Keratinocyte (primary cell): ENCODE measurements at regions not wholly inside any gene's neighbourhood (a gene's known extent, or its start where the extent isn't known, plus 50 kb on each side); places are given as distances from the start of the nearest gene placed in this dataset.

Experiments used
- DNase-seq: peaks from one replicate; pipeline ENCODE4 v3.0.0-alpha.2; 2011; ENCODE audit warnings: low read depth, missing footprints, low spot score
- FAIRE-seq: peaks from 2 replicates; lab custom pipeline; 2011; peaks lifted over from hg19 to GRCh38; lab: Jason Lieb, UNC
- H2AFZ ChIP-seq: 2 replicates; pipeline ENCODE4 v1.6.0; 2012; ENCODE audit warnings: low read length, control low read depth, inconsistent platforms; ENCODE audit not compliant: control insufficient read depth
- H3K27ac ChIP-seq: 2 replicates; pipeline ENCODE4 v1.5.1; 2011; ENCODE audit warnings: low read length; ENCODE audit not compliant: control insufficient read depth, insufficient read depth
- H3K27me3 ChIP-seq: 3 replicates; pipeline ENCODE4 v1.6.0; 2011; ENCODE audit warnings: low read length; ENCODE audit not compliant: control insufficient read depth, insufficient read depth; ENCODE audit errors: extremely low read depth
- H3K36me3 ChIP-seq, 2 experiments: 2 replicates in 1 of 2; 3 replicates in 1 of 2; pipeline ENCODE4 v1.5.1; 2011; ENCODE audit warnings: low read length in 2 of 2, mild to moderate bottlenecking in 1 of 2; ENCODE audit not compliant: control insufficient read depth in 2 of 2, insufficient read depth in 2 of 2; ENCODE audit errors: extremely low read depth in 1 of 2
- H3K4me1 ChIP-seq: 3 replicates; pipeline ENCODE4 v1.5.1; 2011; ENCODE audit warnings: low read length; ENCODE audit not compliant: control insufficient read depth, insufficient read depth; ENCODE audit errors: extremely low read depth
- H3K4me2 ChIP-seq: 3 replicates; pipeline ENCODE4 v1.6.0; 2011; ENCODE audit warnings: low read depth, low read length; ENCODE audit not compliant: control insufficient read depth, insufficient read depth; ENCODE audit errors: extremely low read depth
- H3K4me3 ChIP-seq, 3 experiments: fragments of 200-600 bp in 1 of 3; sonication (generic) in 1 of 3; 2 replicates in 2 of 3; 3 replicates in 1 of 3; pipeline ENCODE4 v1.5.1; 2011 to 2016; ENCODE audit warnings: low read length in 3 of 3, mild to moderate bottlenecking in 3 of 3, control low read depth in 2 of 3, inconsistent platforms in 1 of 3, low read depth in 1 of 3, mixed read lengths in 1 of 3, mixed run types in 1 of 3, moderate library complexity in 1 of 3; ENCODE audit not compliant: control insufficient read depth in 2 of 3, insufficient read depth in 2 of 3; ENCODE audit errors: extremely low read depth in 1 of 3
- H3K79me2 ChIP-seq: 2 replicates; pipeline ENCODE4 v1.6.0; 2012; ENCODE audit warnings: low read length; ENCODE audit not compliant: control insufficient read depth, insufficient read depth
- H3K9ac ChIP-seq: 3 replicates; pipeline ENCODE4 v1.6.0; 2011; ENCODE audit warnings: low read length; ENCODE audit not compliant: control insufficient read depth, insufficient read depth; ENCODE audit errors: extremely low read depth
- H3K9me1 ChIP-seq: 3 replicates; pipeline ENCODE4 v1.6.0; 2011; ENCODE audit warnings: low read length; ENCODE audit not compliant: control insufficient read depth, insufficient read depth; ENCODE audit errors: extremely low read depth
- H3K9me3 ChIP-seq: 2 replicates; pipeline ENCODE4 v1.5.1; 2012; ENCODE audit warnings: low read depth, low read length; ENCODE audit not compliant: control insufficient read depth
- H4K20me1 ChIP-seq: 3 replicates; pipeline ENCODE4 v1.6.0; 2011; ENCODE audit warnings: low read length; ENCODE audit not compliant: control insufficient read depth, insufficient read depth; ENCODE audit errors: extremely low read depth
- CTCF ChIP-seq, 3 experiments: IDR thresholded peaks in 1 of 3; conservative IDR thresholded peaks in 1 of 3; optimal IDR thresholded peaks in 1 of 3; 2 replicates in 2 of 3; 3 replicates in 1 of 3; pipeline versions ENCODE3 to v1.5.1; 2011; ENCODE audit warnings: low read length in 3 of 3, mild to moderate bottlenecking in 3 of 3, moderate library complexity in 2 of 3, control low read depth in 1 of 3, inconsistent platforms in 1 of 3; ENCODE audit not compliant: insufficient read depth in 2 of 3; ENCODE audit errors: extremely low read depth in 1 of 3
- EZH2 ChIP-seq: IDR thresholded peaks from one replicate; pipeline ENCODE4 v1.6.1; 2012; ENCODE audit warnings: inconsistent platforms, mild to moderate bottlenecking, low read length, moderate library complexity
- dilution Hi-C: fragments of 300-500 bp; cut with MboI; formaldehyde crosslinking; loops from one replicate; pipeline ENCODE4 v1.7.0; 2020; ENCODE audit warnings: low sequenced_read_pairs; ENCODE audit not compliant: extremely low pct_ligation_motif_present

GRCh38 chr9:25845867-25846266, 167.6 kb upstream of the TUSC1 start:
- H3K4me2 ChIP-seq = no peak overlapping the region
- no peaks in the 10 kb centered on the region for H4K20me1 ChIP-seq
- no peak overlapping the region for H3K4me3 ChIP-seq
- dilution Hi-C loops = no loop called here
- FAIRE-seq (no peak), DNase-seq (no peak)
- no peak overlapping the region for H2AFZ ChIP-seq
- no peaks in the 10 kb centered on the region for H3K4me1 ChIP-seq
- H3K9ac ChIP-seq = no peak overlapping the region
- H3K79me2 ChIP-seq = no peaks in the 10 kb centered on the region
- H3K27ac ChIP-seq = no peak overlapping the region
- no peaks in the 10 kb centered on the region for H3K36me3 ChIP-seq
- H3K9me1 ChIP-seq = no peaks in the 10 kb centered on the region
- no peaks in the 10 kb centered on the region for H3K27me3 ChIP-seq
- TF ChIP-seq CTCF (optimal IDR thresholded peaks at IDR 0.05 in 1 of 3, IDR thresholded peaks at IDR 0.05 in 1 of 3, conservative IDR thresholded peaks at IDR 0.05 in 1 of 3; ENCODE audit: extremely low read depth in 1 of 3, insufficient read depth in 2 of 3, low read length in 3 of 3) = no peak
- TF ChIP-seq EZH2 = no peak
- H3K9me3 ChIP-seq = no peaks in the 10 kb centered on the region

- Histone ChIP-seq H3K27me3 (no peaks in the 10 kb centered on the region), H3K79me2 (no peaks in the 10 kb centered on the region), H3K4me2 (no peak overlapping the region), H3K27ac (no peak overlapping the region), H3K4me1 (no peaks in the 10 kb centered on the region), H3K9ac (no peak overlapping the region), H3K4me3 (no peak overlapping the region), H4K20me1 (no peaks in the 10 kb centered on the region), H3K36me3 (no peaks in the 10 kb centered on the region), H2AFZ (no peak overlapping the region), H3K9me1 (no peaks in the 10 kb centered on the region), H3K9me3 (no peaks in the 10 kb centered on the region)
- FAIRE-seq (no peak), DNase-seq (no peak)
- TF ChIP-seq CTCF (optimal IDR thresholded peaks at IDR 0.05 in 1 of 3, IDR thresholded peaks at IDR 0.05 in 1 of 3, conservative IDR thresholded peaks at IDR 0.05 in 1 of 3; ENCODE audit: extremely low read depth in 1 of 3, insufficient read depth in 2 of 3, low read length in 3 of 3) (no peak), EZH2 (no peak)
- dilution Hi-C loops = no loop called here
Measured at GRCh38 chr9:25830381-25830780, 152.1 kb upstream of the TUSC1 start.
